ENCODE measurements at regions not wholly inside any gene's neighbourhood (a gene's known extent, or its start where the extent isn't known, plus 50 kb on each side); places are given as distances from the start of the nearest gene placed in this dataset.

DNA sequence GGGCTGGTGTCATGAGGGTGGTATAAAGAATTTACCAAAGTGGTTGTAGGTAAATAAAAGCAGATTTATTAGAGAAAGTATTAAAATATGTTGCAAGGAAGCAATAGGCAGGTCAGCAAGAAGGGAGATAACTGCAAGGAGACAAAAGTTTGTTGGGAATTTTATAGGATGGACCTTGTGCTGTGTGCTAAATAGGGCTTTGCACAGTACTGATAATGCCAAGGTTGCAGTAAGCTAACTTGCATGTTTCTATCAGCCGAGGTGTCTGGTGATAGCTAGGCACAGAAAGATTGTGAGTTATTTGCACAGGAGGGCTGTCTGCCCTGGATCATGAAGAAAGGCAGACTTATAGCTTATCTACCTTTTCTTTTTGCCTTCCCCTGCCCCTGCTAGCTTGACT lies 102.5 kb upstream of the SPRED1 start:
- TF ChIP-seq, protein P1, sequence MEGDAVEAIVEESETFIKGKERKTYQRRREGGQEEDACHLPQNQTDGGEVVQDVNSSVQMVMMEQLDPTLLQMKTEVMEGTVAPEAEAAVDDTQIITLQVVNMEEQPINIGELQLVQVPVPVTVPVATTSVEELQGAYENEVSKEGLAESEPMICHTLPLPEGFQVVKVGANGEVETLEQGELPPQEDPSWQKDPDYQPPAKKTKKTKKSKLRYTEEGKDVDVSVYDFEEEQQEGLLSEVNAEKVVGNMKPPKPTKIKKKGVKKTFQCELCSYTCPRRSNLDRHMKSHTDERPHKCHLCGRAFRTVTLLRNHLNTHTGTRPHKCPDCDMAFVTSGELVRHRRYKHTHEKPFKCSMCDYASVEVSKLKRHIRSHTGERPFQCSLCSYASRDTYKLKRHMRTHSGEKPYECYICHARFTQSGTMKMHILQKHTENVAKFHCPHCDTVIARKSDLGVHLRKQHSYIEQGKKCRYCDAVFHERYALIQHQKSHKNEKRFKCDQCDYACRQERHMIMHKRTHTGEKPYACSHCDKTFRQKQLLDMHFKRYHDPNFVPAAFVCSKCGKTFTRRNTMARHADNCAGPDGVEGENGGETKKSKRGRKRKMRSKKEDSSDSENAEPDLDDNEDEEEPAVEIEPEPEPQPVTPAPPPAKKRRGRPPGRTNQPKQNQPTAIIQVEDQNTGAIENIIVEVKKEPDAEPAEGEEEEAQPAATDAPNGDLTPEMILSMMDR (IDR thresholded peaks at IDR 0.05): no peak
- TF ChIP-seq POLR2A (IDR thresholded peaks at IDR 0.05) (no peak), EP300 (IDR thresholded peaks at IDR 0.05; ENCODE audit: low read depth) (no peak)

Data from transverse colon (tissue), 3 donors.